ENCODE measurements at regions not wholly inside any gene's neighbourhood (a gene's known extent, or its start where the extent isn't known, plus 50 kb on each side); places are given as distances from the start of the nearest gene placed in this dataset.

- TF ChIP-seq CTCF (optimal IDR thresholded peaks at IDR 0.05 in 1 of 3, IDR thresholded peaks at IDR 0.05 in 1 of 3, conservative IDR thresholded peaks at IDR 0.05 in 1 of 3; ENCODE audit: extremely low read depth in 1 of 3, insufficient read depth in 2 of 3, low read length in 3 of 3), result no peak
- no peak for TF ChIP-seq EZH2 (IDR thresholded peaks at IDR 0.05; ENCODE audit: low read length)
Observed at GRCh38 chr6:168179702-168180382, 100.8 kb upstream of the FRMD1 start.
